ENCODE measurements at regions not wholly inside any gene's neighbourhood (a gene's known extent, or its start where the extent isn't known, plus 50 kb on each side); places are given as distances from the start of the nearest gene placed in this dataset.

DNA sequence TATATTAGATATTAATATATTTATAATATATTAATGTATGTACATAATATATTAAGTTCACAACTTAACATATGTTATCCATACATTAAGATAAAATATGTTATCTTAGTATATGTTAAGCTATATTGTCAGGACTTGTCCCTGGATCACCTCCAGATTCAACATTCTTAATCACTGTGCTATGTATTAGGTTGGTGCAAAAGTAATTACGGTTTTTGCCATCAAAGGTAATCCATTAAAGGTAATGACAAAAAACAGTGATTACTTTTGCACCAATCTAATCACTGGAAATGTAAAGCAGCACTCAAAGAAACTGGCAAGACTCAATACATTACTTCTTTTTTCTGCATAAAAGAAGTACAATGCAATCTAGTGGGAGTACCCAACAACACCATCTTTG is 1099.0 kb upstream of the SLC39A10 start:
- TF ChIP-seq POLR2A (IDR thresholded peaks at IDR 0.05; ENCODE audit: low read depth, low read length) (no peak), POLR2AphosphoS5 (IDR thresholded peaks at IDR 0.05; ENCODE audit: low read depth, low read length) (no peak)

All from GM12892 (cell line).